SHP77 treated with DMSO at 0.1 percent for 48 hours (cell line): ENCODE measurements at regions not wholly inside any gene's neighbourhood (a gene's known extent, or its start where the extent isn't known, plus 50 kb on each side); places are given as distances from the start of the nearest gene placed in this dataset.

Source experiments
- DNase-seq: peaks from one replicate; lab custom pipeline; 2025; lab: John Stamatoyannopoulos, UW

DNA sequence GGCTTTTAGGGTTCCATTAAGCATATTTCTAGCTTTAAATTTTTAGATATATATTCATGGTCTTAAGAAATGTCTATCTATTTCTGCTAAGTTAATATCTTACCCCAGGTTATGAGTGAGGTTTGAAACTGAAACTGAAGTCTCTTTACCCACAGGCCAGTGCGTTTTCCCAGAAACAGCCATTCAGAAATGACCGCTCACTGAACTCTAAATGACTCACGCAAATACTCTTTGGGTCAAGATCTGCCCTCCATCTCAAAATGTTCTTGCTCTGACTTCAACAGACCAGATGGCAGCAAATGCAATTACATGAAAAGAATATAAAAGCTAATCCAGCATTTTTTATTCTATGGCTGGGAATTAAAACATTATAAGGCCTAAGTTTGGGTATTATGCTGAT lies 315.2 kb downstream of the TDRD15 start:
- no peak for DNase-seq

DNA sequence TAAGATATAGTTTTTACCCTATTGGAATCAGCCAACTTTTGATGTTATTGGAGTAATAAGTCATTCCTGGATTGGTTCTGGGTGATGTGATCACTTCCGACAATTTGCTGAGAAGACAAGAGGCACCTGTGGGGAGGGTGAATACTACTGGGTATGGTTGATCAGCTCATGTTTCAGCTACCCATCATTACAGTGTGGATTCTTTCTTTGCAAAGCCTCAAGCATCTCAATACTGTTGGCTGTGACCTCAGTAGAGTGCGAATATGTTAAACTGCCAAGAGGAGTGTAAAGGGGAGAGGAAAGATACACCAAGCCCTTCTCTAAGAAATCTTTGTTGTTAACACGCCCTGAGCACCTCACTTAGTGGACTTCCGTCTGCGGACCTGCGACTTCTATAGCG lies 317.7 kb downstream of the TDRD15 start:
- no peak for DNase-seq

DNA sequence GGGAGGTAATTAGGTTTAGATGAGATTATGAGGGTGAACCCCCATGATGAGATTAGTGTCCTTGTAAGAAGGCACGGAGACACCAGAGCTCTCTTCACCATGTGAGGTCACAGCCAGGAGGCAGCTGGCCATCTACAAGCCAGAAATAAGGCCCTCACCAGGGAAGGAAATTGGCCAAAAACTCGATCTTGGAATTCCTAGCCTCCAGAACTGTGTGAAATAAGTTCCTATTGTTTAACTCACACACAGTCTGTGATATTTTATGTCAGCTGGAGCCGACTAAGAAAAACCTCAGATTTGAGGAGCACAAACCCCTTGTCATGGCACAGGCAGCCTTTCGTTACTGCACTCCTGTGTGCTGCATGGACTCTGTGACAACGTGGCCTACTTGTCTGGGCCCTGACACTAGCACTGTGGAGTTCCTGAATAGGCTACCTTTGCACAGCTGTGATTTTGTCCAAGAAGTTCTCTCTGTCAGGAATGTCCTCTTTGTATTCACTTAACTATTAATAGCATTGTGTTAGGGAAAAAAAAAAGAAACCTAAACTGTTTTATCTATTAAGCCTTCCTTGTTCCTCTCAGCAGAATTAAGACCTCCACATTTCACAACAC lies 319.8 kb downstream of the TDRD15 start:
- no peak for DNase-seq

DNA sequence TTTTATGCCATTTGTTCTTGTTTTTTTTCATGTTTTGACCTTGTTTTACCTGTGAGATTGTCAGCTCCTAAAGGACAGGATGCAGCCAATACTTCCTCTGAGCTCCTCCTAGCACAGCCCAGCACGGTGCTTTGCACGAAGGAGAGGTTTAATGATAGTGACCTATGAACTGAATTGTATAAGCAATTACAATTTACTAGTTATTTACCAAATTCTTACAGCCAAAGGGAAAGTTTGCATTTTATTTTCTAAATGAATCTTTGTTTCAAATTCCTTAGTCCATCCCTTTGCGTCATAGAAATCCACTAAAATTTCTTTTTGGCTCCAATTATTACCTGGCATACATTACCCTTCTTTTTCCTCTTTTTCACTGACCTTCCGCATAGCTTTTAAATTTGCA lies 326.1 kb downstream of the TDRD15 start:
- DNase-seq, result no peak

DNA sequence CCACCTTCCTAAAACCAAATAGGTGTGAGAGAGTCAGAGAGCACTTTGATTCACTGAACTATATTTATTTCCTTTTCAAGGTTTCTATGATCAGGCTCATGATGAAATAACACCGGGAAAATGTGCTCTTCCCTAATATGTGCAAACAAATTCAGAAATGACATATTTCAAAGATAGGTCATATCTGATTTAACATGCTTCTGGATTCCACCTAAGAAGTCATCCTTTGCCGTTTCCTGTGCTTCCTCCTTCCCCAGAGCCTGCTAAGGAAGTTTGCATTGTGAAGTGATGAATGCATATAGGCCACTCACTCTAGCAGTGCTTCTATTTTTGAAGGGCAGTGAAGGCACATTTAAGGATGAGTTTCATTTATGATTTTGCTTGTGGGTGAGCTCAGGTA lies 327.6 kb downstream of the TDRD15 start:
- DNase-seq, result no peak

DNA sequence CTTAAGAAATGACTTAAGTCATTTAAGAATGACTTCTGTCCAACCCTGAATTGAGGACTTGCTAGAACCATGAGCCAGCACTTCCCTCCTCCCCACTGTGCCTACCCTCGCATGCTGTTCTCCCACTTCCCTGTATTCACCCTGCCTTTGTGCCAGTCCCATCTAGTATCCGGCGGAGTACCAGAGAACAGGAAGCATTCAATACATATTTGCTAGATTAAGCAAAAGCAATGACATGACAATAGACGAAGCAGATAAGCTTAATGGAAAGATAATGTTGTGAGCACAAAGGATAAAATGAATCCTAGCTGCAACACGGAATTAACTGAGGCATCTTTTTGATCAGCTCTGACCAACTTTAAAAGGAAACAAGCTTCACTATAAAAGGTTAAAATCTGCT lies 328.5 kb downstream of the TDRD15 start:
- no peak for DNase-seq

DNA sequence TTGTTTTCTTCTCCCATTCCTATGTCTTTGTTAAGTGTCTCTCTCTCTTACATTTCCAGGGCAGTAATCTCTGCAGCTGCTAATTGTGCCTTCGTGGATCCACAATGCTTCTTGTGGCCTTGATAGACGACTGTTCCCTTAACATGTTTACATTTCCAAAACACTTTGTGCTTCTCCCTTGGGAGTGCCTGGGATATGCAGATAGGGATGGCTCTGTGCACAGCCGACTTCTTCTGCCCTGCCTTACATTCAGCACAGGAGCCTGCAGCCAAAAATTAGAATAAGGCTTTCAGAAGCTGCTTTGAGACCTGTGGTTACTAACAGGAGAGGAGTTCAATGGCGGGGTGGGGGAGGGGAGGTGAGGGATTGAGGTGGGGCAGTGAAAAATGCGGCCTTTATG lies 328.9 kb downstream of the TDRD15 start:
- DNase-seq, result no peak

DNA sequence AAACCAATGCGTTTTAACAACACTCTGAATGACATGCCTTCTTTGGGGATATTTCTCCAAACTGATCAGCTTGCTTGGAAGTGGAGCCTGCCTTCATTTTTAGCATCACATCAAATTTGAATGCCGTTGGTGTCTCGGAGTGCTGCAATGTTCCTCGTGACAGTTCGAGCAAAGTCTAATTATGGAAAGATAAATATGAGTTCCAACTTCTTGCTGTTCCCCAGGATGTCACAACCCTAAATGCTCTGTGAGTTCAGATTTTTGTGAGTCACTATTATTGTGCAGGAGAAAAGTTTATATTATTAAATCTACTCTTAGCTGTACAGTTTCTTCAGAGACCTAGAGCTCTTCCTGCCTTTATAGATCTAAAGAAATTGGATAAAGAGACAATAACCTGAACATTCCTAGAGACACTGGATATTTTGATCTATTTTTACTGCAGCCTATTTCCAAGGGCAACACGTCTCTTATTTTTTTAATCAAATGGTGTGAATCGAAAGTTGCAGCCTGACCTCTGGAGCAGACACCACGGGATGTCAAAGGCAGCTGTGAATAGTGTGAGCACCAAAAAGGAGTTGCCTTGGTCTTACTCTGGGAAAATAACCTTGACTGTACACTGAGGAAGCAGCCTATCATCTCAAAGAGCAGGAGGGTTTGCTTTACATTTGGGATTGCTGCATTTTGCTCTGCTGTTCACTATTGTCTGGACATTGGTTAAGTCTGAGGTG lies 330.1 kb downstream of the TDRD15 start:
- no peak for DNase-seq

DNA sequence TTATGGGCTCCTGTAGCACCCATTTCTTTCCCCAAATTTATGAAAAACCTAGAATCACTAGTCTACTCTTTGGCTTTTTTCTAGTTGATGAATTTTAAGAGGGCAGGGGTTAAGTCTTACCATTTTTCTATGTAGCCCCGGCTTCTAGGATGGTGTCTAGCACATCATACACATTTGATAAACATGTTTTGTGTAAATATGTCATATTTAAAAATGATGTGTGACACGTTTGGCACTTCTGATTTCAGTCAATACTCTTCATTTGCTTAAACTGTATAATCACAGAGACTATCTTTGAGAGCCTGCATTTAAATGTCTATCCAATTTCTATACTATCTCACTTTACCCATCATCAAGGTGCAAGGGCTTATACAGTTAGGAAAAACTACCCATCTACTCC lies 331.1 kb downstream of the TDRD15 start:
- DNase-seq, result no peak

DNA sequence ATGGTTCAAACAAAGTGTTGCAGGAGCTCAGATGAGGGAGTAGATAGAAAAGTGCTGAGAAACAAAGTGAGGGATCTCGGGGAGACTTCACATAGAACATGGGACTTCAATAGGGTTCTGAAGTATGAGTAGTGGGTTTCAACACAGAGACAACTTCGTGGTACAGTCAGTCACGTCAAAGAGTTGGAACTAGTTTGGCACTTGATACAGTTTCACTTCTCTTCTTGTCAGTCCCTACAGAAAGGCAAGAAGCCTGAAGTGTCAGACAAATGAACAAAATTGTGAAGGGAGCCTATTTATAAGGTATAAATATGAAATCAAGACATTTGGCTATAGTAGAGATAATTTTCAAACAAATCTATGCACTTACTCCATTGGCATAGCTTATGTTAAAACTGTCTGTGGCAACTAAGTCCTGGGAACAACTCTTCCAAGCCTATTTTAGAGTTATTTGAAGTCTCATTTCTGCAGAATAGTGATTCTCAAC lies 338.0 kb downstream of the TDRD15 start:
- DNase-seq, result no peak

DNA sequence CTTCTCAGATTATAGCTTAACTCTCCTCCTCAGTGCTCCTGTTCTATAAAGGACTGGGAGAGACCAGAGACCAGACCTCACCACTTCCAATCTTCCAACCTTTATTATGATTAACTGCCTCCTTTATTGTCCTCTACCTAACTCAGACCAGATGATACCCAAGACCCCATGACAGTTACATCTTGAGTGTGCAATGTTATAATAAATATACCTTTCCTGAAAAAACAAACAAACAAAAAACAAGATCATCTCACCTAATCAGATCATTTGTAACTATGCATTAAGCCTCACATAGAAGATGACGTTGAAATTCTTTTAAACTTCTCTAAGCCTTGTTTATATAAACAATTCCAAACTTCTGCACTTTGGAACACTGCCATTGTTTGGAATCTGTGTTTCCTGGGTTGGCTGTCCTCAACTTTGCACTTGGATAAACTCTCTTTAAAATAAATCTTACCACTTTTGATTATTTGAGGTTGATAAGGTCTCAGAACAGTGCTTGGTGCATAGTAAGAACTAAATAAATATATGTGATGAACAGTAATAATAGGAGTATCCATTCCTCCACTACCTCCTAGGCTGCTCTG lies 342.7 kb downstream of the TDRD15 start:
- no peak for DNase-seq

DNA sequence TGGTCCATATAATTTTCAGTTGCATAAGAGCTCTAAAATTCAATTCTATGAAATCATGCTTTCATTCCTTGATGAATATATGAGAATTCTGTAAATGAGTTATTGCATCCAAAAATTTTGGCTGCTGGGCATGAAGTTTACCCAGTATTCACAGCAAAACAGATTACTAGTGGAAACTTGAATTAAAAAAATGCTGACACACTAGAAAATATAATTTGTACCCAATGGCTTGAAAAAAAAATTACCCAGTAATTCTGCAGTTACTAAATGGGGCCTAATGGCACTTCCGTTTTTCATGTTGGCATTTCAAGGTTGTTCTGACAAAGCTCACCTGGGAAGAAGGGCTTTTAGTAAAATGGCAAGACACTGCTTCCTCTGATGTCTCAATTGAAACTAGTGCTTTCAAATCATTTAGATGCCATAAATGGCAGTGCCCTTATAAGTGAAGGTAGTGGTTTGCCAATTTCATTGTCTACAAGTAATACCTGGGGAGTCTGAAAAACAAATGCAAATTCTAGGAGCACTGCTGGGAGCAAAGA lies 343.6 kb downstream of the TDRD15 start:
- no peak for DNase-seq

DNA sequence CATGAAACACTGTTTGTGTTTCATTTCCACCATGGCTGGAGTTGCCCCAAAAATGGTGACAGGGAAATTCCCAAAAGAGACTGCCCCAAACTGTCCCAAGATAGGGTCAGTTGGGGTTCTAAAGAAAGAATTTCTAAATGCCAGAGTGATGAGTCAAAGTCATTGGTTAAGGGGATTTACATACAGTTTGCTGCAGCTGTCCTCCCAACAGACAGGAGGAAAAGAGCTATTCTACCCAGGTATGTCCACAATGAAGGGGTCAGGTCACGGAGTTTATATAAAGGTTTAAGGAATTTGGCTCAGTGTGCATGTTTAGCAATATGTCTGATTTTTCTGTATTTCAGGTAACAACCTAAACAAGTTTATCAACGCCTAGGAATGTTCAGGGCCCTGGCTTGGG lies 344.1 kb downstream of the TDRD15 start:
- no peak for DNase-seq

DNA sequence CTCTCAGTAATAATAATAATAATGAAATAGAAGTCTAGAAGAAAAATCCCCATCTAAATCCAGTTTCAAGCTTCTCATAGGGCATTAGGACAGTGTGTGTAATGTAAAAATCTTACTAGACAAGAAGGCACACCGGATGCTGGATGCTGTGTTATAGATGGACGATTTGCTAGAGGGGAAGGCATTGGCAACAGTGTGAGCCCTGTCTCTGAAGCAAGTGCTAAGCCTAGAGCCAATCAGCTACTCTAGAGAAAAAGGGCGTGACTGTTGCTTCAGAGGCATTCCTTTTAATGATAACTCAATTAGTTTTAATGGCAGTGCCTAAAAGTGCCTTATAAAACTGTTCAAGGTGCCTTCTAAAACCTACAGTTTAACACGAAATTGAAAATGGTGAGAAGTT lies 344.9 kb downstream of the TDRD15 start:
- DNase-seq, result no peak

DNA sequence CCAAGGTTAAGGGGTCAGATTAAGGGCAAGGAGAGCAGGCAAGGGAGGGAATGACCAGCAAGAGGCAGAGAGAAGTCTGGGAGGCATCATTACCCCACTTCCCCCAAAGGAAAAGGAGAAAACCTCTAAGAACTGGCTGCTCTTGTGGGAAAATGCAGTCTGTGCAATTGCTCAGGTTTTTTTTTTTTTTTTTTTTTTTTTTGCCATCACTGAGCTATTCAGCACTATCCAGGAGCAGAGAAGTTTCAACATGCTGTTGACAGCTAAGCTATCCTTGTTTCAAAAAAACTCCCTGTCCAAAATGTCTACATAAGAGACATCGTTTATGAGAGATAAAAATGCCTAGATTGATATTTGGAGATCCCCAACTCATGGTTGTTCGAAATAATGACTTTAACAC lies 345.4 kb downstream of the TDRD15 start:
- no peak for DNase-seq

DNA sequence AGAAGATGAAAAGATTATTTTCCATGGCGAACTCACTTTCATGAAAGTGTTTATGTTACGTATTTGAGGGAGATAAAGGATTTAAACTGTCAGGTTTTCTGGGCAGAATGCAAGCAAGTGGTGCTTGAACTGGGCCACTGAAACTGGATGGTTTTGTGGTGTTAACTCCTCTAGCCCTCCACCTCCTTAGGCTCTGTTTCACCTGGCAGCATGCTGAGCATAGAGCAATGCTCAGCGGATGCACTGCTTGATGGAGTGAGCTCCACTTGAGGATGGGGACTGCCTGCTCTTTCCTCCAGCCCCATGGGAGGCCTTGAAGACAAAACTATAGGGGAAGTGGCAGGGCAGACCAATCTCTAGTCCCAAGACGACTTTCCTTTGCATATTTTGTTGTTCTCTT lies 345.8 kb downstream of the TDRD15 start:
- no peak for DNase-seq

DNA sequence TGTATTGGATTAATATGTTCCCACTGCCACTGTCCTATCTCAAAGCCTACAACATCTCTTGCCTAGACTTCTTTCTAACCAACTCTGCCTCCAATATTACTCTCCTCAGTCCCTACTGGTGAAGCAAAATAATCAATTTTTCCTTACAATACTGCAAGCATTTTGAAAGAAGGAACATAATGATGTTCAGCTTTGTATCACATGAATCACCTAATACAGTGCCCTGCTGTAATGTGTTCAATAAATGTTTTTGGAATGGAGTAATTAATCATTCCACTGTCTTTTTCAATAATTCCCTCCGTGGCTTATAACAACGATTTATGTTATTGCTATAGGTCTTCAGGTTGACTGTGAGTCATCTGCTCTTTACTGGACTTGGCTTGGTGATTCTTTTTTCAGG lies 356.4 kb downstream of the TDRD15 start:
- DNase-seq, result no peak

DNA sequence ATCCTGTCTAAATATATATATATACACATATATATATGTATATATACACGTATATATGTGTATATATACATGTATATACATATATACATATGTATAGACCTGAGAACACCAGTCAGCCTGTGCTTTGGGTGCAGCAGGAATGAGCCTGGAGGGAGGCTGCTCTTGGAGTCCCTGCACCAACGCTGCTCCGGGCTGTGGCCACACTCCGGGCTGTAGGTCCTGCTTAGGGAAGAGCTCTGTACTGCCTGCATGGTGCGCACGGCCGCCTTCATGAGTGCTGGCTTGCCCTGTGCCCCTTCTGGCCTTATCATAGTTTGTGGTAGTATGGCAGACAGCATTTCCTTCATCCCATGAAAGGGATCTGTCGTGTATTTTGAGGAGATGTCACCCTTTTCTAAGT lies 360.9 kb downstream of the TDRD15 start:
- DNase-seq, result no peak

DNA sequence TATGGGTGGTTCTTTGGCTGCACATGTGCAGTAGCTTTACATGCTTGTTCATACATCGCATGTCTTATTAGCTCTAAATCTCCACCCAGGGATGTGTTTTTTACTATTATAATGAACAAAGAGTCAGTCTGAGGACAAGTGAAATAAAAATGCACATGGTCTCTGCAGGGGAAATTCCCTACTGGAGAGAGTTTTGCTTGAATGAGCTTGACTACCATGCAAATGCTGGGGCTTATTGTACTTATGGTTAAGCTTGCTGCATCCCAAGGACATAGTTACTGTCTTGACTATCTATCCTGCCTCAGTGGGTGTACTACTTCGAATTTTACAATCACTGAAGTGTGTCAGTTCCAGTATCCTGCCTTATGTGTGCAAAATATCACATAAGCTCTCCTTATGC lies 362.7 kb downstream of the TDRD15 start:
- DNase-seq, result no peak

DNA sequence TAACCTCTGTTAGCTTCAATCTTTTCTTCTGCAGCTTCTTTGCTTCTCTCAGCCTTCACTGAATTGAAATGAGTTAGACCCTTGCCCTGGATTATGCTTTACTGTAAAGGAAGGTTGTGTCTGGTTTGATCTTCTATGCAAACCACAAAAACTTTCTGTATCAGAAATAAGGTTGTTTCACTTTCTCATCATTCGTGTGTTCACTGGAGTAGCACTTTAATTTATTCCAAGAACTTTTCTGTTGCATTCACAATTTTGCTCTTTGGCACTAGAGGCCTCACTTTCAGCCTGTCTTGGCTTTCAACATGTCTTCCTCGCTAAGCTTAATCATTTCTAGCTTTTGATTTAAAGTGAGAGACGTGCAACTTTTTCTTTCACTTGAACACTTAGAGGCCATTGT lies 365.3 kb downstream of the TDRD15 start:
- no peak for DNase-seq

DNA sequence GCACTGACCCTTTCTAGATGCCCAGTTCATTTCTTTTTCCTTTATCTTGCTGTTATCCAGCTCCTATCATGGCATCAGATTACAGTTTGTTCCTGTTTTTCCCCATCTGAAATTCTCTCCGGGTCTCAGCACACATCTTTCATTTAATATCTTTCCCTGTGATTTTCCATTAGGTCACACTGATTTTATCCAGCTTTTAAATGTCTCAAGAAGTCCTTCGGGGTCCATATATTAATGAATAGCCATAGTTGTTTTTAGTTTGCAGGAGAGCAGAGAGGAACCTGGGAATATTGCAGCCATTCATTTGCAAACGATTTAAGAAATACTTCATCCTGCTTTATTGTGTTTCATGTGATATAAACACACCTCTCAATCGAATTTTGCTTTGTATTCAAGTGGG lies 374.2 kb downstream of the TDRD15 start:
- DNase-seq, result no peak

DNA sequence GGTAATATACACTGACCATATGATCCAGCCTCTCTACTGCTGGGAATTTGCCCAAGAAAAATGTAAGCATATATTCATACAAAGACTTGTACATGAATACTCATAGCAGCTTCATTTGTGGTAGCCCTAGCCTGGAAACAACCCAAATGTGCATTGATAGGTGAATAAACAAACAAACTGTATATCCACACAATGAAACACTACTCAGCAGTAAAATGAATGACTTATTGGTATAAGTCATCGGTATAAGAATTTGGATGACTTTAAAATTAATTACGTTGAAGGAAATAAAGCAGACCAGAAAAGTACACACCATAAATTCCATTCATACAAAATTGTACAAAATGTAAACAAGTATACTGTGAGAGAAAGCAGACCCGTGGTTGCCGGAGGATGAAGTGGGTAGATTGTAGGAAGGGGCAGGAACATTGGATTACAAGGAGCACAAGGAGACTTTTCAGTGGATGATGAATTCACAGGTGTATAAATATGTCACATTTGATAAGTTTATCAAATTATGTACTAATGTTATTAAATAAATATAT lies 376.7 kb downstream of the TDRD15 start:
- DNase-seq, result no peak

DNA sequence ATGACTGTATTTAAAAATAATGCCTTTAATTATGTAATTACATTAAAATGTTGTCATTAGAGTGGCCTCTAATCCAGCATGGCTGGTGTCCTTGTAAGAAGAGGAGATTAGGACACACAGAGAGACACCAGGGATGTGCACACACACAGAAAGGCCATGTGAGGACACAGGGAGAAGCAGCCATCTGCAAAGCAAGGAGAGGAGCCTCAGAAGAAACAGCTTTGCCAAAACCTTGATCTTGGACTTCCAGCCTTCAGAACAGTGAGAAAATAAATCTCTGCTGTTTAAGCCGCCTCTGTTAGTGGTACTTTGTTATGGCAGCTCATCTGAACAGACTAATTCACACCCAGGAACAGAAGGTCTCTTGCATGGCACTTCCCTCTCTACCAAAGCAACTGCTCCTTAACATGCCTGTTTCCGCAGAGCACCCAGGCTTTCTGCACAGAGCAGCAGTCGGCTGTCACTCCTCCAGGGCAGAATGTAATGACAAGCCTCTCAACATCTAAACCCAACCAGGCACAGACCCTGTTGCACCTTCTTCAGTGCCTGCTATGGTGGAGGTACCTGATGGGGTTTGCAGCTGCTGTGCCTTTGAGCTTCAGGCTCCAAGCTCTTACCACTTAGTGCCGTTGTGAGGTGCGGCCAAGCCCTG lies 377.7 kb downstream of the TDRD15 start:
- no peak for DNase-seq
